Right atrium auricular region (tissue), 2 donors: ENCODE measurements at regions not wholly inside any gene's neighbourhood (a gene's known extent, or its start where the extent isn't known, plus 50 kb on each side); places are given as distances from the start of the nearest gene placed in this dataset.

Source experiments
- DNase-seq: peaks from one replicate; pipeline ENCODE4 v3.0.0-alpha.2; 2019; ENCODE audit warnings: low spot score
- H3K27ac ChIP-seq, 2 donors: fragments of 200-600 bp; sonication (generic); 1 replicate in 1 of 2; 2 replicates in 1 of 2; pipeline ENCODE4 v1.5.1; 2016 to 2019
- H3K27me3 ChIP-seq, 2 donors: fragments of 200-600 bp; sonication (generic); one replicate each; pipeline versions ENCODE4 v1.5.1 to v1.6.0; 2017 to 2019
- H3K36me3 ChIP-seq: fragments of 200-600 bp; sonication (generic); one replicate; pipeline ENCODE4 v1.5.1; 2016
- H3K4me1 ChIP-seq, 2 donors: fragments of 200-600 bp; sonication (generic); one replicate each; pipeline versions ENCODE4 v1.5.1 to v1.6.0; 2017 to 2019
- H3K4me3 ChIP-seq, 2 donors: fragments of 200-600 bp; sonication (generic); 1 replicate in 1 of 2; 2 replicates in 1 of 2; pipeline ENCODE4 v1.5.1; 2017 to 2019; ENCODE audit warnings: mild to moderate bottlenecking in 1 of 2, moderate library complexity in 1 of 2
- H3K9me3 ChIP-seq, 2 donors: fragments of 200-600 bp; sonication (generic); one replicate each; pipeline ENCODE4 v1.5.1; 2019
- CTCF ChIP-seq, 2 donors: fragments of 200-600 bp; sonication (generic); IDR thresholded peaks; one replicate each; pipeline ENCODE4 v1.5.1; 2019; ENCODE audit warnings: antibody characterized with exemption in 2 of 2

DNA sequence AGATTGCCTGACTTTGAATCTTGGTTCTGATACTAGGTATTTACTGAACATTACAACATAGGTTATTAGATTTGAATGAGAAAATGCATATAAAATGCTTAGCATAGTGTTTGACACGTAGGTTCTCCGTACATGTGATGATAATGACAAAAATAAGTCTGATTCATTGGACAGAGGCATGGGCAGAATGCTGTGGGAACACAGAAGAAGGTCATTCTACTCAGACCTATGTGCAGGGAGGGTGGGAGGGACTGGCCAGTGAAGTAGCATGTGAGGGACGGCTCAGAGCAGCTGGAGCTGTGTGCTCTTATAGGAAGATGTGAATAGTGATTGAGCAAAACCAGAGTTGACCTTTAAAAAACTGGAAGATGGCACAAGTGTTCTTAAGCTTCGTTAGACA is 256.8 kb upstream of the RAG2 start:
- H3K27me3 ChIP-seq: no peaks in the 10 kb centered on the region
- no peak for TF ChIP-seq CTCF (IDR thresholded peaks at IDR 0.05)

GRCh38 chr11:36848660-36849059 is 250.6 kb upstream of the RAG2 start:
- H3K4me3 ChIP-seq: no peak overlapping the region

More for the DNA sequence above, 256.8 kb upstream of the RAG2 start:
- no peak for DNase-seq
- no peaks in the 10 kb centered on the region for H3K36me3 ChIP-seq
- H3K4me3 ChIP-seq: no peak overlapping the region
- no peaks in the 10 kb centered on the region for H3K9me3 ChIP-seq
- H3K4me1 ChIP-seq: no peaks in the 10 kb centered on the region
- no peak overlapping the region for H3K27ac ChIP-seq

GRCh38 chr11:36840378-36840777 is 242.3 kb upstream of the RAG2 start:
- H3K36me3 ChIP-seq: no peaks in the 10 kb centered on the region
- H3K4me1 ChIP-seq: no peaks in the 10 kb centered on the region
- H3K9me3 ChIP-seq: no peaks in the 10 kb centered on the region
- no peak overlapping the region for H3K4me3 ChIP-seq
- TF ChIP-seq CTCF (IDR thresholded peaks at IDR 0.05): no peak
- H3K27ac ChIP-seq: no peak overlapping the region
- H3K27me3 ChIP-seq: peaks cover 0 to 4% of the 10 kb centered on the region in 2 donors
- no peak for DNase-seq

More at GRCh38 chr11:36848660-36849059, 250.6 kb upstream of the RAG2 start:
- Histone ChIP-seq H3K36me3 (no peaks in the 10 kb centered on the region), H3K27me3 (no peaks in the 10 kb centered on the region), H3K4me1 (no peaks in the 10 kb centered on the region), H3K27ac (no peak overlapping the region), H3K9me3 (no peaks in the 10 kb centered on the region)
- no peak for TF ChIP-seq CTCF (IDR thresholded peaks at IDR 0.05)
- no peak for DNase-seq

- Histone ChIP-seq H3K27me3 (peaks cover 0 to 4% of the 10 kb centered on the region in 2 donors), H3K4me1 (no peaks in the 10 kb centered on the region), H3K4me3 (no peak overlapping the region), H3K27ac (no peak overlapping the region), H3K9me3 (no peaks in the 10 kb centered on the region), H3K36me3 (no peaks in the 10 kb centered on the region)
- TF ChIP-seq CTCF (IDR thresholded peaks at IDR 0.05): no peak
- no peak for DNase-seq
Observed at GRCh38 chr11:36837831-36838437, 239.9 kb upstream of the RAG2 start.

DNA sequence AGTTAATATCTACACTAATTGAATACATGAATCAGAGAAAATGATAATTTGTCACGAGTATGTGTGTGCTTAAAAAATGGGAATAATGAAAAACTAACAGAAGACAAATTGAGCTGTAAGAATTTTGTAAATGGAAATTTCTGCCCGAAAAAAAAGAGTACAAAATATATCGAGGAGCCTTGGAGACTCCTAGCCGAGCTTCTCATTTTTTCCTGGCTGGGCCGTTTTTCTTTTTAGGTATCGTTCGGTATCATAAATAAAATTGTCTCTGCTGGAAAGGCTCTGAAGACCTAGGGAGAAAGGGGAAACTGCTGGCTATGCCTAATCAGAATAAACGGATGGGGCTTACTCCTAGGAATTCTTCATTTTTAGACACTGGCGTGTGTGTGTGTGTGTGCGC is 227.2 kb upstream of the RAG2 start:
- Histone ChIP-seq H3K27me3 (no peaks in the 10 kb centered on the region), H3K9me3 (no peaks in the 10 kb centered on the region), H3K4me1 (no peaks in the 10 kb centered on the region), H3K27ac (no peak overlapping the region), H3K4me3 (no peak overlapping the region), H3K36me3 (no peaks in the 10 kb centered on the region)
- no peak for TF ChIP-seq CTCF (IDR thresholded peaks at IDR 0.05)
- DNase-seq: no peak

DNA sequence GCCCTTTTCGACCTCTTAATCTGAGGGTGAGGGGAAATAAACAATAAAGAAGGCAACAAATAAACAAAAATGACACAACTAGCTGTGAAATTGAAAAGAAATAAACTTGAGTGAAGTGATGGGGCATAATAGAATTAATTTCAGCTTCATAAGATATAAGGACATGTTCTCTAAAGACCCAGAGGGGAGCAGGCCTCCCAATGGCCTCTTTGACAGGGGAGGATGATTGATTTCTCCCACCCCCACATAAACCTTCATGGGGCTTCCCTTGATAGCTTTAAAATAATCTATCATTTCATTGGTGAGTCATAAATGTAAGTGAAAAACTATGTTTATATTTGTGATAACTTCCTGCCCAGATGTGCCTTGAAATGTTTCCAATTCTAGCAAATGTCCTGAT is 226.3 kb upstream of the RAG2 start:
- H3K4me3 ChIP-seq: no peak overlapping the region
- no peak for TF ChIP-seq CTCF (IDR thresholded peaks at IDR 0.05)
- no peaks in the 10 kb centered on the region for H3K4me1 ChIP-seq
- no peak for DNase-seq
- no peaks in the 10 kb centered on the region for H3K9me3 ChIP-seq
- no peaks in the 10 kb centered on the region for H3K27me3 ChIP-seq
- H3K36me3 ChIP-seq: no peaks in the 10 kb centered on the region
- H3K27ac ChIP-seq: no peak overlapping the region
